ENCODE measurements at regions not wholly inside any gene's neighbourhood (a gene's known extent, or its start where the extent isn't known, plus 50 kb on each side); places are given as distances from the start of the nearest gene placed in this dataset.

- TF ChIP-seq EZH2 (IDR thresholded peaks at IDR 0.05; ENCODE audit: insufficient read depth, poor library complexity, severe bottlenecking), result no peak
- no peak for TF ChIP-seq EZH2phosphoT487 (IDR thresholded peaks at IDR 0.05; ENCODE audit: insufficient read depth, low read depth)
Measured at GRCh38 chr10:107496594-107496993, 332.1 kb upstream of the SORCS1 start.

Data from GM23248 (cell line).